ENCODE measurements at regions not wholly inside any gene's neighbourhood (a gene's known extent, or its start where the extent isn't known, plus 50 kb on each side); places are given as distances from the start of the nearest gene placed in this dataset.

- 96% methylated on average over 3 of the region's 4 CpGs for WGBS (ENCODE audit: insufficient coverage)
- Histone ChIP-seq H2AFZ (ENCODE audit: insufficient read depth, low read depth, low read length, poor library complexity, severe bottlenecking) (no peak overlapping the region), H3K4me1 (ENCODE audit: control insufficient read depth in 1 of 2, insufficient read depth in 2 of 2, low read length in 2 of 2) (no peaks in the 10 kb centered on the region), H3K9me3 (replicated peaks in 1 of 2; ENCODE audit: control insufficient read depth in 1 of 2, insufficient read depth in 1 of 2, low read length in 2 of 2) (peaks cover 5 to 7% of the 10 kb centered on the region in 2 donors), H3K79me2 (ENCODE audit: insufficient read depth, low read length) (no peaks in the 10 kb centered on the region), H3K4me2 (replicated peaks; ENCODE audit: extremely low read depth, low read length, poor library complexity, severe bottlenecking) (no peak overlapping the region), H3K36me3 (replicated peaks in 1 of 2; ENCODE audit: control insufficient read depth in 1 of 2, insufficient read depth in 2 of 2, low read length in 2 of 2) (no peaks in the 10 kb centered on the region), H3K27ac (ENCODE audit: low read depth in 1 of 2, low read length in 2 of 2) (no peak overlapping the region), H4K20me1 (ENCODE audit: insufficient read depth, low read length) (no peaks in the 10 kb centered on the region), H3K4me3 (replicated peaks in 1 of 3; ENCODE audit: low read depth in 2 of 3, low read length in 3 of 3) (no peak overlapping the region), H3K9ac (ENCODE audit: insufficient read depth, low read length, poor library complexity, severe bottlenecking) (no peak overlapping the region), H3K27me3 (ENCODE audit: control insufficient read depth in 2 of 2, insufficient read depth in 2 of 2, low read length in 2 of 2) (no peaks in the 10 kb centered on the region)
- DNase-seq = no peak
- H3K27ac Mint-ChIP-seq = no peak overlapping the region
- H3K36me3 Mint-ChIP-seq = no peaks in the 10 kb centered on the region
- peaks cover 0 to 12% (median 3%) of the 10 kb centered on the region in 7 donors for H3K9me3 Mint-ChIP-seq
- H3K27me3 Mint-ChIP-seq (ENCODE audit: low read depth in 3 of 3) = no peaks in the 10 kb centered on the region
- H3K4me1 Mint-ChIP-seq = no peaks in the 10 kb centered on the region
- TF ChIP-seq, protein P1, sequence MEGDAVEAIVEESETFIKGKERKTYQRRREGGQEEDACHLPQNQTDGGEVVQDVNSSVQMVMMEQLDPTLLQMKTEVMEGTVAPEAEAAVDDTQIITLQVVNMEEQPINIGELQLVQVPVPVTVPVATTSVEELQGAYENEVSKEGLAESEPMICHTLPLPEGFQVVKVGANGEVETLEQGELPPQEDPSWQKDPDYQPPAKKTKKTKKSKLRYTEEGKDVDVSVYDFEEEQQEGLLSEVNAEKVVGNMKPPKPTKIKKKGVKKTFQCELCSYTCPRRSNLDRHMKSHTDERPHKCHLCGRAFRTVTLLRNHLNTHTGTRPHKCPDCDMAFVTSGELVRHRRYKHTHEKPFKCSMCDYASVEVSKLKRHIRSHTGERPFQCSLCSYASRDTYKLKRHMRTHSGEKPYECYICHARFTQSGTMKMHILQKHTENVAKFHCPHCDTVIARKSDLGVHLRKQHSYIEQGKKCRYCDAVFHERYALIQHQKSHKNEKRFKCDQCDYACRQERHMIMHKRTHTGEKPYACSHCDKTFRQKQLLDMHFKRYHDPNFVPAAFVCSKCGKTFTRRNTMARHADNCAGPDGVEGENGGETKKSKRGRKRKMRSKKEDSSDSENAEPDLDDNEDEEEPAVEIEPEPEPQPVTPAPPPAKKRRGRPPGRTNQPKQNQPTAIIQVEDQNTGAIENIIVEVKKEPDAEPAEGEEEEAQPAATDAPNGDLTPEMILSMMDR (IDR thresholded peaks at IDR 0.05) = no peak
- H3K4me3 Mint-ChIP-seq = no peak overlapping the region
- intact Hi-C loops (cut with micrococcal nuclease) = no loop called here
Measured at GRCh38 chr2:228628682-228629081, 447.2 kb upstream of the SPHKAP start.

DNA sequence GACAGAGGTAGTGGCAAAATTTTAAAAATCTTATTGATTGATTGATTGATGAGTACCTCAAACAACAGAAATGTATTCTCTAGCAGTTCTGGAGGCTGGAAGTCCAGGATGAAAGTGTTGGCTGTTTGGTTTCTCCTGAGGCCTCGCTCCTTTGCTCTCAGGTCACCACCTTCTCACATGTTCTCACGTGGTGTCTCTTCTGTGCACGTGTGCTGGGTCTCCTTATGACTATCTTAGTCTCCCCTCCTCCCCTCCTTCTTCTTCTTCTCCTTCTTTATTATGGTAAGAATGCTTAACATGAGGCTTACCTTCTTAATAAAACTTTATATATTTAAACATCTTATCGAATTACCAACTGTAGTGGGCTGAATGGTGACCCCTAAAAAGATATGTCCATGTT is 446.0 kb upstream of the SPHKAP start:
- H3K4me3 Mint-ChIP-seq = no peak overlapping the region
- H3K27me3 Mint-ChIP-seq (ENCODE audit: low read depth in 3 of 3) = no peaks in the 10 kb centered on the region
- Histone ChIP-seq H3K4me2 (replicated peaks; ENCODE audit: extremely low read depth, low read length, poor library complexity, severe bottlenecking) (no peak overlapping the region), H4K20me1 (ENCODE audit: insufficient read depth, low read length) (no peaks in the 10 kb centered on the region), H3K36me3 (replicated peaks in 1 of 2; ENCODE audit: control insufficient read depth in 1 of 2, insufficient read depth in 2 of 2, low read length in 2 of 2) (no peaks in the 10 kb centered on the region), H3K9ac (ENCODE audit: insufficient read depth, low read length, poor library complexity, severe bottlenecking) (no peak overlapping the region), H2AFZ (ENCODE audit: insufficient read depth, low read depth, low read length, poor library complexity, severe bottlenecking) (no peak overlapping the region), H3K27me3 (ENCODE audit: control insufficient read depth in 2 of 2, insufficient read depth in 2 of 2, low read length in 2 of 2) (no peaks in the 10 kb centered on the region), H3K9me3 (replicated peaks in 1 of 2; ENCODE audit: control insufficient read depth in 1 of 2, insufficient read depth in 1 of 2, low read length in 2 of 2) (peaks cover 5 to 7% of the 10 kb centered on the region in 2 donors), H3K79me2 (ENCODE audit: insufficient read depth, low read length) (no peaks in the 10 kb centered on the region), H3K4me3 (replicated peaks in 1 of 3; ENCODE audit: low read depth in 2 of 3, low read length in 3 of 3) (no peak overlapping the region), H3K4me1 (ENCODE audit: control insufficient read depth in 1 of 2, insufficient read depth in 2 of 2, low read length in 2 of 2) (no peaks in the 10 kb centered on the region), H3K27ac (ENCODE audit: low read depth in 1 of 2, low read length in 2 of 2) (no peak overlapping the region)
- H3K27ac Mint-ChIP-seq = no peak overlapping the region
- WGBS (ENCODE audit: insufficient coverage) = no CpG with 5 or more reads among the region's 4 CpGs
- no peaks in the 10 kb centered on the region for H3K4me1 Mint-ChIP-seq
- DNase-seq = no peak
- TF ChIP-seq, protein P1 (IDR thresholded peaks at IDR 0.05) = no peak
- intact Hi-C loops (cut with micrococcal nuclease) = no loop called here
- H3K36me3 Mint-ChIP-seq = no peaks in the 10 kb centered on the region
- H3K9me3 Mint-ChIP-seq = peaks cover 0 to 12% (median 3%) of the 10 kb centered on the region in 7 donors

Measured in CD14-positive monocyte (primary cell).